ENCODE measurements at regions not wholly inside any gene's neighbourhood (a gene's known extent, or its start where the extent isn't known, plus 50 kb on each side); places are given as distances from the start of the nearest gene placed in this dataset.

DNA sequence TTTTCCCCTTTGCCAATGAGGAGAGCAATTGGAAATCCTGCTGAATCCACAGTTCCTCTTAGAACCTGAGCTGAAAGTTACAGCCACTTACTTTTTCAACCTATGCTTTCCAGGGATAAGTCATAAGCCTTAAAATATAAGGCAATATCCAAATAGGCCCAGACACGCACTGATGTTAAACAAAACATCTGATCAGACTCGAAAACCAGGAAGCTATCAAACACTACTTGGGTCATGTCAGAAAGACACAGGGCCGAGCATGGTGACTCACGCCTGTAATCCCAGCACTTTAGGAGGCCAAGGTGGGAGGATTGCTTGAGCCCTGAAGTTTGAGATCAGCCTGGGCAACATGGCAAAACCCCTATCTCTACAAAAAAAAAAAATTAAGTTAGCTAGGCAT is 192.1 kb downstream of the SP3 start:
- Histone ChIP-seq H3K27me3 (ENCODE audit: insufficient read depth, low read length, poor library complexity, severe bottlenecking) (no peaks in the 10 kb centered on the region), H3K4me1 (ENCODE audit: insufficient read depth, low read length, poor library complexity, severe bottlenecking) (no peaks in the 10 kb centered on the region), H3F3A (ENCODE audit: low read depth) (no peaks in the 10 kb centered on the region), H3K9me2 (replicated peaks; ENCODE audit: low read depth, low read length) (no peaks in the 10 kb centered on the region), H3K79me2 (ENCODE audit: insufficient read depth, low read length) (no peaks in the 10 kb centered on the region), H3K4me3 (ENCODE audit: low read length, poor library complexity, severe bottlenecking) (no peak overlapping the region), H3K9ac (ENCODE audit: low read depth, low read length, poor library complexity, severe bottlenecking) (no peak overlapping the region), H3K36me3 (ENCODE audit: insufficient read depth, low read length) (no peaks in the 10 kb centered on the region), H3K9me3 (ENCODE audit: insufficient read depth, low read depth, low read length) (no peaks in the 10 kb centered on the region), H3K4me2 (ENCODE audit: low read depth, low read length, poor library complexity, severe bottlenecking) (no peak overlapping the region), H2AFZ (ENCODE audit: low read length) (no peak overlapping the region), H4K20me1 (ENCODE audit: insufficient read depth, low read length, poor library complexity, severe bottlenecking) (no peaks in the 10 kb centered on the region)
- TF ChIP-seq EZH2phosphoT487 (IDR thresholded peaks at IDR 0.05; ENCODE audit: borderline replicate concordance), result no peak
- TF ChIP-seq, protein P1, sequence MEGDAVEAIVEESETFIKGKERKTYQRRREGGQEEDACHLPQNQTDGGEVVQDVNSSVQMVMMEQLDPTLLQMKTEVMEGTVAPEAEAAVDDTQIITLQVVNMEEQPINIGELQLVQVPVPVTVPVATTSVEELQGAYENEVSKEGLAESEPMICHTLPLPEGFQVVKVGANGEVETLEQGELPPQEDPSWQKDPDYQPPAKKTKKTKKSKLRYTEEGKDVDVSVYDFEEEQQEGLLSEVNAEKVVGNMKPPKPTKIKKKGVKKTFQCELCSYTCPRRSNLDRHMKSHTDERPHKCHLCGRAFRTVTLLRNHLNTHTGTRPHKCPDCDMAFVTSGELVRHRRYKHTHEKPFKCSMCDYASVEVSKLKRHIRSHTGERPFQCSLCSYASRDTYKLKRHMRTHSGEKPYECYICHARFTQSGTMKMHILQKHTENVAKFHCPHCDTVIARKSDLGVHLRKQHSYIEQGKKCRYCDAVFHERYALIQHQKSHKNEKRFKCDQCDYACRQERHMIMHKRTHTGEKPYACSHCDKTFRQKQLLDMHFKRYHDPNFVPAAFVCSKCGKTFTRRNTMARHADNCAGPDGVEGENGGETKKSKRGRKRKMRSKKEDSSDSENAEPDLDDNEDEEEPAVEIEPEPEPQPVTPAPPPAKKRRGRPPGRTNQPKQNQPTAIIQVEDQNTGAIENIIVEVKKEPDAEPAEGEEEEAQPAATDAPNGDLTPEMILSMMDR (conservative IDR thresholded peaks at IDR 0.05; ENCODE audit: low read length), result no peak

DNA sequence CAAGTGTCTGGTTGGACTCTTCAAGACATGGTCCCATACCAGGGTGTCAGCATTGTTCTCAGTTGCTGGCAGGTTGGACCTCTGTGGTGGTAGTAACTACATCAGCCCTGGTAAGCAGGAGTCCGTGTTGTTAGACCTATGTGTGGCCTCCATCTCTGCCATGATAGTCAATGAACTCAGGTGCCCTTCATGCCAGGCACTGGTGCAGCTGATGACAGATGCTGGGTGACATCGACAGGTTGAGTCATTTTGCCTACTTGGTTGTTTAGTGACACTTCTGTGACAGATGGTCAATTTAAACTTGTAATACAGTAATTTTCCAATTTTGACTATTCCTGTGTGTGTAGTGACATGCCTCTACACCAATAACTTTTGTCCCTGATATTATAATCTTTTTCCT is 189.7 kb downstream of the SP3 start:
- Histone ChIP-seq H3K4me3 (ENCODE audit: low read length, poor library complexity, severe bottlenecking) (no peak overlapping the region), H3K4me2 (ENCODE audit: low read depth, low read length, poor library complexity, severe bottlenecking) (no peak overlapping the region)

DNA sequence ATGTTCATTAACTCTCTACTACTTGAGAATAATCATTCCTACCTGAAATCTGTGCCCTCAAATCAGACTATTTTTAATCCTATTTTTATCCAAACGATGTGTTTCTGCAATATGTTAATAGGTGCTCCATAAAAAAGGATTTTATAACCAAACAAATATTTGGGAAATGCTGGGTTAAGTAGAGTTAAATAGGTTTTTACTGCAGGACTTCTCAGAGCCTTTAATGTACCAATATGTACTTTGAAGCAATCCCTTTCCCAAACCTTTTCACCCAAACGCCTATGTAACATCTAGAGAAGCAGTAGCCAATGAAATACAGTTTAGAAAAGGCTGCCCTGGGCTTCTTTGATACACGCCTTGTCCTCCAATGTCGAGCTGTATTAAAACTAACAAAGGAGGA is 182.5 kb downstream of the SP3 start:
- Histone ChIP-seq H3K9ac (ENCODE audit: low read depth, low read length, poor library complexity, severe bottlenecking) (no peak overlapping the region), H3K4me2 (ENCODE audit: low read depth, low read length, poor library complexity, severe bottlenecking) (no peak overlapping the region), H3K4me3 (ENCODE audit: low read length, poor library complexity, severe bottlenecking) (no peak overlapping the region), H3F3A (ENCODE audit: low read depth) (no peaks in the 10 kb centered on the region), H3K79me2 (ENCODE audit: insufficient read depth, low read length) (no peaks in the 10 kb centered on the region), H3K36me3 (ENCODE audit: insufficient read depth, low read length) (no peaks in the 10 kb centered on the region), H2AFZ (ENCODE audit: low read length) (no peak overlapping the region), H3K9me3 (ENCODE audit: insufficient read depth, low read depth, low read length) (no peaks in the 10 kb centered on the region), H4K20me1 (ENCODE audit: insufficient read depth, low read length, poor library complexity, severe bottlenecking) (no peaks in the 10 kb centered on the region), H3K27me3 (ENCODE audit: insufficient read depth, low read length, poor library complexity, severe bottlenecking) (no peaks in the 10 kb centered on the region), H3K9me2 (replicated peaks; ENCODE audit: low read depth, low read length) (no peaks in the 10 kb centered on the region), H3K4me1 (ENCODE audit: insufficient read depth, low read length, poor library complexity, severe bottlenecking) (no peaks in the 10 kb centered on the region)
- TF ChIP-seq, protein P1 (conservative IDR thresholded peaks at IDR 0.05; ENCODE audit: low read length), result no peak
- no peak for TF ChIP-seq EZH2phosphoT487 (IDR thresholded peaks at IDR 0.05; ENCODE audit: borderline replicate concordance)

More for the DNA sequence above, 189.7 kb downstream of the SP3 start:
- H3K9me3 ChIP-seq (ENCODE audit: insufficient read depth, low read depth, low read length), result no peaks in the 10 kb centered on the region
- H3K36me3 ChIP-seq (ENCODE audit: insufficient read depth, low read length), result no peaks in the 10 kb centered on the region
- H3K9me2 ChIP-seq (replicated peaks; ENCODE audit: low read depth, low read length), result no peaks in the 10 kb centered on the region
- no peak overlapping the region for H3K9ac ChIP-seq (ENCODE audit: low read depth, low read length, poor library complexity, severe bottlenecking)
- no peaks in the 10 kb centered on the region for H3K4me1 ChIP-seq (ENCODE audit: insufficient read depth, low read length, poor library complexity, severe bottlenecking)
- no peaks in the 10 kb centered on the region for H3F3A ChIP-seq (ENCODE audit: low read depth)
- no peaks in the 10 kb centered on the region for H4K20me1 ChIP-seq (ENCODE audit: insufficient read depth, low read length, poor library complexity, severe bottlenecking)
- no peak overlapping the region for H2AFZ ChIP-seq (ENCODE audit: low read length)
- TF ChIP-seq, protein P1 (conservative IDR thresholded peaks at IDR 0.05; ENCODE audit: low read length), result no peak
- no peak for TF ChIP-seq EZH2phosphoT487 (IDR thresholded peaks at IDR 0.05; ENCODE audit: borderline replicate concordance)
- H3K27me3 ChIP-seq (ENCODE audit: insufficient read depth, low read length, poor library complexity, severe bottlenecking), result no peaks in the 10 kb centered on the region
- no peaks in the 10 kb centered on the region for H3K79me2 ChIP-seq (ENCODE audit: insufficient read depth, low read length)
